PFSK-1 (cell line): ENCODE measurements at regions not wholly inside any gene's neighbourhood (a gene's known extent, or its start where the extent isn't known, plus 50 kb on each side); places are given as distances from the start of the nearest gene placed in this dataset.

Experiments used
- FOXP2 ChIP-seq: optimal IDR thresholded peaks from 2 replicates; pipeline ENCODE3; 2011; ENCODE audit warnings: borderline replicate concordance, control low read depth, inconsistent platforms; ENCODE audit not compliant: insufficient read depth; ENCODE audit errors: extremely low read length, extremely low read depth
- POLR2AphosphoS5 ChIP-seq: IDR thresholded peaks from 2 replicates; pipeline ENCODE4 v1.6.1; 2012; ENCODE audit warnings: low read depth, mild to moderate bottlenecking, control low read depth, low read length, moderate library complexity
- SIN3A ChIP-seq: IDR thresholded peaks from 2 replicates; pipeline ENCODE4 v1.6.1; 2012; ENCODE audit warnings: mild to moderate bottlenecking, low read length, moderate library complexity, borderline replicate concordance; ENCODE audit not compliant: insufficient read depth
- TAF1 ChIP-seq: IDR thresholded peaks from 2 replicates; pipeline ENCODE4 v1.6.1; 2012; ENCODE audit warnings: low read length, control low read depth, borderline replicate concordance; ENCODE audit not compliant: insufficient read depth
- TF ChIP-seq, protein P1 (sequence below), 2 experiments: IDR thresholded peaks; 2 replicates each; pipeline versions ENCODE4 v1.6.1 to v1.8.0; 2011 to 2012; ENCODE audit warnings: low read depth in 2 of 2, low read length in 2 of 2, control low read depth in 1 of 2, inconsistent platforms in 1 of 2, mild to moderate bottlenecking in 1 of 2, moderate library complexity in 1 of 2; ENCODE audit not compliant: insufficient read depth in 1 of 2

DNA sequence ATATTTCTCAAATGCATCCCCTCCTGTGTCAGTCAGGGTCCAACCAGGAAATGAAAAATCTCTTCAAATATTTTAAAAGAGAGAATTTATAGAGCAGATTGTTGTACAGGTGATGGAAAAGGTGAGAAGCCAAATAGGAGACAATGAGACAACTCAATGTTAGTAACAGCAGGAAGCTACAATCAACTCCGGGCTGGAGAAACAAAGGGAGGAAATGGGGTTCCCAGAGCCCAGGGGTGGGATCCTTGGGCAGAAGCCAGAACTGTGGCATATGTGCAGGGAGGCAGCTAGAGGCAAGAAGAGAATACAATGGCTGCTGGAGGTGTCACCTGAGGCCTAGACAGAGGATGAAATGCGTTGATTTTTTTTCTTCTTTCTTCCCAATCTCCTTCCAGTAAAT lies 361.8 kb upstream of the ACTBL2 start:
- TF ChIP-seq SIN3A (no peak), FOXP2 (no peak), POLR2AphosphoS5 (no peak), TAF1 (no peak)
- TF ChIP-seq, protein P1, sequence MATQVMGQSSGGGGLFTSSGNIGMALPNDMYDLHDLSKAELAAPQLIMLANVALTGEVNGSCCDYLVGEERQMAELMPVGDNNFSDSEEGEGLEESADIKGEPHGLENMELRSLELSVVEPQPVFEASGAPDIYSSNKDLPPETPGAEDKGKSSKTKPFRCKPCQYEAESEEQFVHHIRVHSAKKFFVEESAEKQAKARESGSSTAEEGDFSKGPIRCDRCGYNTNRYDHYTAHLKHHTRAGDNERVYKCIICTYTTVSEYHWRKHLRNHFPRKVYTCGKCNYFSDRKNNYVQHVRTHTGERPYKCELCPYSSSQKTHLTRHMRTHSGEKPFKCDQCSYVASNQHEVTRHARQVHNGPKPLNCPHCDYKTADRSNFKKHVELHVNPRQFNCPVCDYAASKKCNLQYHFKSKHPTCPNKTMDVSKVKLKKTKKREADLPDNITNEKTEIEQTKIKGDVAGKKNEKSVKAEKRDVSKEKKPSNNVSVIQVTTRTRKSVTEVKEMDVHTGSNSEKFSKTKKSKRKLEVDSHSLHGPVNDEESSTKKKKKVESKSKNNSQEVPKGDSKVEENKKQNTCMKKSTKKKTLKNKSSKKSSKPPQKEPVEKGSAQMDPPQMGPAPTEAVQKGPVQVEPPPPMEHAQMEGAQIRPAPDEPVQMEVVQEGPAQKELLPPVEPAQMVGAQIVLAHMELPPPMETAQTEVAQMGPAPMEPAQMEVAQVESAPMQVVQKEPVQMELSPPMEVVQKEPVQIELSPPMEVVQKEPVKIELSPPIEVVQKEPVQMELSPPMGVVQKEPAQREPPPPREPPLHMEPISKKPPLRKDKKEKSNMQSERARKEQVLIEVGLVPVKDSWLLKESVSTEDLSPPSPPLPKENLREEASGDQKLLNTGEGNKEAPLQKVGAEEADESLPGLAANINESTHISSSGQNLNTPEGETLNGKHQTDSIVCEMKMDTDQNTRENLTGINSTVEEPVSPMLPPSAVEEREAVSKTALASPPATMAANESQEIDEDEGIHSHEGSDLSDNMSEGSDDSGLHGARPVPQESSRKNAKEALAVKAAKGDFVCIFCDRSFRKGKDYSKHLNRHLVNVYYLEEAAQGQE (IDR thresholded peaks at IDR 0.05; ENCODE audit: insufficient read depth in 1 of 2, low read depth in 2 of 2, low read length in 2 of 2), result no peak

DNA sequence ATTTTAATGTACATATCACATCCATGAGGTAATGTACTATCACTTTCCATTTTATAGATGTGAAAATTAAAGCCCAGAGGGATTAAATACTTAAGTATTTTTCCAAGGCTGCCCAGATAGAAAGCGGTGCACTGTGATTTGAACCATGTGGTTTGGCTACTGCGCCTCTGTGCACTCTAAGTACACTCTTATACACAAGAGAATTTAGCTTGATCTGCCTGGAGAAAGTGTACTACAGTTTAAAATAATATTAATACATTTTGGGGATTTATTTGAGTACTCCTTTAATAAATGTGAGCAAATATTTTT lies 360.4 kb upstream of the ACTBL2 start:
- TF ChIP-seq, protein P1 (IDR thresholded peaks at IDR 0.05; ENCODE audit: insufficient read depth in 1 of 2, low read depth in 2 of 2, low read length in 2 of 2), result no peak
- TF ChIP-seq SIN3A (no peak), TAF1 (no peak), POLR2AphosphoS5 (no peak), FOXP2 (no peak)

DNA sequence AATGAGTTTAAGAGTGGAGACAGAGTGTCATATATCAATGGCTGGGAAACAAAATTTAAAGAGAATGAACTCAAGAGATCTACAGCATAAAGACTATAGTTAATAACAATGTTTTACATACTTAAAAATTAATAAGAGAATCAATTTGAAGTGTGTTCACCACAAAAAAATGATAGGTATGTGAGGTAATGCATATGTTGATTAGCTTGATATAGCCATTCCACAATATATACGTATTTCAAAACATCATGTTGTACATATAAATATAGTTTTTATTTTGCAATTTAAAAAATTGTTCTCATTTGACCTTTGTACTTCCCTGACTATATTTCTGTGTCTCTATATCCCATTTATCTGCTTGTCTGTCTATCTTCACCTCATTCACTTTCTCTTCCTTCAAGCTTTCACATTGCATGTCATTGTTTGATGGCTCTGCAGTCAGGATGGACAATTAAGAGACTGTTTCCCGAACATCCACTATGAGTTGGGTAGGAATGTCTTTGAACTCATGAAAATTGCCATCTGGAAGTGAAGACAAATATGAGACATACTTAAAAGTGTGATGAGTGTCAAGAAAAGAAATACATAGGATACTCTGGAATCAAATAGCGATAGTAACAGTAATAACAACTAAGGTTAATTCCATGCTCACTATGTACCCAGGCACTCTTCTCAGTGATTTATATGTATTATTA lies 359.9 kb upstream of the ACTBL2 start:
- TF ChIP-seq, protein P1 (IDR thresholded peaks at IDR 0.05; ENCODE audit: insufficient read depth in 1 of 2, low read depth in 2 of 2, low read length in 2 of 2), result no peak
- no peak for TF ChIP-seq TAF1
- no peak for TF ChIP-seq FOXP2
- TF ChIP-seq SIN3A, result no peak
- no peak for TF ChIP-seq POLR2AphosphoS5

DNA sequence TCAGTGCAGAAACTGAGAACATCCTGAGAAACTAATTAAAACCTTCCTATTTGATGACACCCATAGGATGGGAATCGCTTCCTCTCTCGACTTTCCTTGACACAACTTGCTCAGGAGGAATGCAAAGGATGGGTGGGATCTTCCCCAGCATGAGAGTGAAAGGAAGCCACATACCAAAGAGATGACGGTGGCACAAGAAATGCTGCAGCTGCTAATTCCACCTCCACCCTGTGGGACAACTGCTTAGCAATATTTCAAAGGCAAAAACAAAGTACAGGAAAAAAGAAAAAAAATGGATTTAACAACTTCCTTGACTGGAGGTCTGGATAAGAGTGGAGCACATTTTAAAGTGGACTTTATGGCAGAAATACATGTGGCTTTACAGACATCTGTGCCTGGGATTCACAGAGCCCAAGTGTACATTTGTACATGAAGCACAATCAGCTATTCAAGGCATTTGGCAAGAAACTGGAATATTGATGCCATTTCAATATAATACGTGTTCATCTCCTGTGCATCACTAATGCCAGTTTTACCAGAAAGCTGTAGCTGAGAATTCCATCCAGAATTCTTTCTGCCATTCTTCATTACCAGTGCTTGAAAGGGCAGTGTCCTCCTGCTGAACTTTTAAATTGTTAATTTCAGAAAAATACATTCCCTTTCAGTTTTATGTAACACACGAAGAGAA lies 359.2 kb upstream of the ACTBL2 start:
- TF ChIP-seq TAF1 (no peak), POLR2AphosphoS5 (no peak), FOXP2 (no peak), SIN3A (no peak)
- TF ChIP-seq, protein P1 (IDR thresholded peaks at IDR 0.05; ENCODE audit: insufficient read depth in 1 of 2, low read depth in 2 of 2, low read length in 2 of 2), result no peak
